SW 1271 (cell line): ENCODE measurements at regions not wholly inside any gene's neighbourhood (a gene's known extent, or its start where the extent isn't known, plus 50 kb on each side); places are given as distances from the start of the nearest gene placed in this dataset.
A peak's percentile ranks its signal among the peaks of the same experiment; 100 is the strongest.

Experiments used
- DNase-seq, 2 experiments: peaks; one replicate each; lab custom pipeline; 2025; lab: John Stamatoyannopoulos, UW

- DNase-seq = no peak
Observed at GRCh38 chr5:132130918-132131715, 57.5 kb downstream of the CSF2 start.

- DNase-seq = no peak
Observed at GRCh38 chr5:132132138-132132537, 58.5 kb downstream of the CSF2 start.

- peak in 1 of 2 experiments; percentile 37 for DNase-seq
Observed at GRCh38 chr5:132134384-132134783, 60.8 kb downstream of the CSF2 start.

- DNase-seq = no peak
Observed at GRCh38 chr5:132136906-132137305, 63.3 kb downstream of the CSF2 start.

- DNase-seq = no peak
Observed at GRCh38 chr5:132138260-132138659, 64.7 kb downstream of the CSF2 start.
